WTC11 (cell line): ENCODE measurements at regions not wholly inside any gene's neighbourhood (a gene's known extent, or its start where the extent isn't known, plus 50 kb on each side); places are given as distances from the start of the nearest gene placed in this dataset.

ENCODE experiments used
- CREB1 ChIP-seq: sonication (generic); formaldehyde crosslinking; IDR thresholded peaks from 2 replicates; pipeline ENCODE4 v1.8.0; 2023; ENCODE audit warnings: mild to moderate bottlenecking, missing genetic modification reagents
- ELF4 ChIP-seq: sonication (generic); formaldehyde crosslinking; IDR thresholded peaks from 2 replicates; pipeline ENCODE4 v1.8.1; 2022; ENCODE audit warnings: low read depth, mild to moderate bottlenecking, moderate library complexity, missing genetic modification reagents
- NFE2L1 ChIP-seq: sonication (generic); formaldehyde crosslinking; IDR thresholded peaks from 2 replicates; pipeline ENCODE4 v1.8.1; 2023; ENCODE audit warnings: missing genetic modification reagents
- NFYB ChIP-seq: sonication (generic); formaldehyde crosslinking; conservative IDR thresholded peaks from 2 replicates; pipeline ENCODE4 v1.8.0; 2022; ENCODE audit warnings: low read depth, missing genetic modification reagents
- OVOL2 ChIP-seq: fragments of 250-450 bp; sonication (Bioruptor Pico); IDR thresholded peaks from 2 replicates; pipeline ENCODE4 v1.9.0; 2021; ENCODE audit warnings: mild to moderate bottlenecking, borderline replicate concordance
- SMAD4 ChIP-seq: sonication (generic); formaldehyde crosslinking; IDR thresholded peaks from 2 replicates; pipeline ENCODE4 v1.8.0; 2022; ENCODE audit warnings: mild to moderate bottlenecking, missing genetic modification reagents
- TF ChIP-seq, protein P1 (sequence below): sonication (generic); formaldehyde crosslinking; IDR thresholded peaks from 2 replicates; pipeline ENCODE4 v1.8.0; 2022; ENCODE audit warnings: mild to moderate bottlenecking, missing genetic modification reagents
- TF ChIP-seq, protein P2 (sequence below): fragments of 200-600 bp; IDR thresholded peaks from 2 replicates; pipeline ENCODE4 v1.8.0; 2022; ENCODE audit warnings: antibody characterized with exemption
- TF ChIP-seq, protein P3 (sequence below): sonication (generic); formaldehyde crosslinking; IDR thresholded peaks from 2 replicates; pipeline ENCODE4 v1.8.1; 2023; ENCODE audit warnings: mild to moderate bottlenecking, moderate library complexity, missing genetic modification reagents
- TF ChIP-seq, protein P4 (sequence below): sonication (generic); formaldehyde crosslinking; IDR thresholded peaks from 2 replicates; pipeline ENCODE4 v1.8.0; 2022; ENCODE audit warnings: missing genetic modification reagents
- TF ChIP-seq, protein P5 (sequence below): sonication (generic); formaldehyde crosslinking; IDR thresholded peaks from 2 replicates; pipeline ENCODE4 v1.8.1; 2023; ENCODE audit warnings: mild to moderate bottlenecking, missing genetic modification reagents, moderate library complexity
- TF ChIP-seq, protein P6 (sequence below): sonication (generic); formaldehyde crosslinking; IDR thresholded peaks from 2 replicates; pipeline ENCODE4 v1.8.0; 2022; ENCODE audit warnings: mild to moderate bottlenecking, missing genetic modification reagents
- TF ChIP-seq, protein P7 (sequence below): sonication (generic); formaldehyde crosslinking; IDR thresholded peaks from 2 replicates; pipeline ENCODE4 v1.8.1; 2023; ENCODE audit warnings: mild to moderate bottlenecking, missing genetic modification reagents, borderline replicate concordance

DNA sequence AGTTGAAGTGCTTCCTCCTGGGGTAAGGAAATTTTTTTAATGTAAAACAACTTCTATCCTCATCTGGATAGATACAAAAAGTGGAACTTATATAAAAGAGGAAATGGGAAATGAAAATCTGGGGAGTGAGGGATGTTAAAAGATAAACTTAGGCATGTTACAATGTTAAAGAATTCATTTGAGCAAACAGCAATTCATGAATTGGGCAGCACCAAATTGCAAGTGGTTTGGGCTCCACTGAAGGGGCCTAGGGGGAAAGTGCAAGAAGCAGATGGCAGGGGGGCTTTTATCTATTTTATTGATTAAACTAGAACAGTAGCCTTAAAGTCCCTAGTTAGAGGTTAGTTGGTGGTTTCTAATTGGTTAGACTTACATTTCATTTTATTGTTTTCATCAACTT is 118.1 kb upstream of the NAP1L1 start:
- TF ChIP-seq, protein P1, sequence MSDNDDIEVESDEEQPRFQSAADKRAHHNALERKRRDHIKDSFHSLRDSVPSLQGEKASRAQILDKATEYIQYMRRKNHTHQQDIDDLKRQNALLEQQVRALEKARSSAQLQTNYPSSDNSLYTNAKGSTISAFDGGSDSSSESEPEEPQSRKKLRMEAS (CRISPR knock-in tag), result no peak
- TF ChIP-seq, protein P2, sequence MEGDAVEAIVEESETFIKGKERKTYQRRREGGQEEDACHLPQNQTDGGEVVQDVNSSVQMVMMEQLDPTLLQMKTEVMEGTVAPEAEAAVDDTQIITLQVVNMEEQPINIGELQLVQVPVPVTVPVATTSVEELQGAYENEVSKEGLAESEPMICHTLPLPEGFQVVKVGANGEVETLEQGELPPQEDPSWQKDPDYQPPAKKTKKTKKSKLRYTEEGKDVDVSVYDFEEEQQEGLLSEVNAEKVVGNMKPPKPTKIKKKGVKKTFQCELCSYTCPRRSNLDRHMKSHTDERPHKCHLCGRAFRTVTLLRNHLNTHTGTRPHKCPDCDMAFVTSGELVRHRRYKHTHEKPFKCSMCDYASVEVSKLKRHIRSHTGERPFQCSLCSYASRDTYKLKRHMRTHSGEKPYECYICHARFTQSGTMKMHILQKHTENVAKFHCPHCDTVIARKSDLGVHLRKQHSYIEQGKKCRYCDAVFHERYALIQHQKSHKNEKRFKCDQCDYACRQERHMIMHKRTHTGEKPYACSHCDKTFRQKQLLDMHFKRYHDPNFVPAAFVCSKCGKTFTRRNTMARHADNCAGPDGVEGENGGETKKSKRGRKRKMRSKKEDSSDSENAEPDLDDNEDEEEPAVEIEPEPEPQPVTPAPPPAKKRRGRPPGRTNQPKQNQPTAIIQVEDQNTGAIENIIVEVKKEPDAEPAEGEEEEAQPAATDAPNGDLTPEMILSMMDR, result no peak
- TF ChIP-seq NFE2L1 (CRISPR knock-in tag) (no peak), SMAD4 (CRISPR knock-in tag) (no peak), OVOL2 (CRISPR knock-in tag) (no peak), NFYB (CRISPR knock-in tag) (no peak), CREB1 (CRISPR knock-in tag) (no peak), ELF4 (CRISPR knock-in tag) (no peak)
- TF ChIP-seq, protein P3, sequence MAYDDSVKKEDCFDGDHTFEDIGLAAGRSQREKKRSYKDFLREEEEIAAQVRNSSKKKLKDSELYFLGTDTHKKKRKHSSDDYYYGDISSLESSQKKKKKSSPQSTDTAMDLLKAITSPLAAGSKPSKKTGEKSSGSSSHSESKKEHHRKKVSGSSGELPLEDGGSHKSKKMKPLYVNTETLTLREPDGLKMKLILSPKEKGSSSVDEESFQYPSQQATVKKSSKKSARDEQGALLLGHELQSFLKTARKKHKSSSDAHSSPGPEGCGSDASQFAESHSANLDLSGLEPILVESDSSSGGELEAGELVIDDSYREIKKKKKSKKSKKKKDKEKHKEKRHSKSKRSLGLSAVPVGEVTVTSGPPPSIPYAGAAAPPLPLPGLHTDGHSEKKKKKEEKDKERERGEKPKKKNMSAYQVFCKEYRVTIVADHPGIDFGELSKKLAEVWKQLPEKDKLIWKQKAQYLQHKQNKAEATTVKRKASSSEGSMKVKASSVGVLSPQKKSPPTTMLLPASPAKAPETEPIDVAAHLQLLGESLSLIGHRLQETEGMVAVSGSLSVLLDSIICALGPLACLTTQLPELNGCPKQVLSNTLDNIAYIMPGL (CRISPR knock-in tag), result no peak
- TF ChIP-seq, protein P4, sequence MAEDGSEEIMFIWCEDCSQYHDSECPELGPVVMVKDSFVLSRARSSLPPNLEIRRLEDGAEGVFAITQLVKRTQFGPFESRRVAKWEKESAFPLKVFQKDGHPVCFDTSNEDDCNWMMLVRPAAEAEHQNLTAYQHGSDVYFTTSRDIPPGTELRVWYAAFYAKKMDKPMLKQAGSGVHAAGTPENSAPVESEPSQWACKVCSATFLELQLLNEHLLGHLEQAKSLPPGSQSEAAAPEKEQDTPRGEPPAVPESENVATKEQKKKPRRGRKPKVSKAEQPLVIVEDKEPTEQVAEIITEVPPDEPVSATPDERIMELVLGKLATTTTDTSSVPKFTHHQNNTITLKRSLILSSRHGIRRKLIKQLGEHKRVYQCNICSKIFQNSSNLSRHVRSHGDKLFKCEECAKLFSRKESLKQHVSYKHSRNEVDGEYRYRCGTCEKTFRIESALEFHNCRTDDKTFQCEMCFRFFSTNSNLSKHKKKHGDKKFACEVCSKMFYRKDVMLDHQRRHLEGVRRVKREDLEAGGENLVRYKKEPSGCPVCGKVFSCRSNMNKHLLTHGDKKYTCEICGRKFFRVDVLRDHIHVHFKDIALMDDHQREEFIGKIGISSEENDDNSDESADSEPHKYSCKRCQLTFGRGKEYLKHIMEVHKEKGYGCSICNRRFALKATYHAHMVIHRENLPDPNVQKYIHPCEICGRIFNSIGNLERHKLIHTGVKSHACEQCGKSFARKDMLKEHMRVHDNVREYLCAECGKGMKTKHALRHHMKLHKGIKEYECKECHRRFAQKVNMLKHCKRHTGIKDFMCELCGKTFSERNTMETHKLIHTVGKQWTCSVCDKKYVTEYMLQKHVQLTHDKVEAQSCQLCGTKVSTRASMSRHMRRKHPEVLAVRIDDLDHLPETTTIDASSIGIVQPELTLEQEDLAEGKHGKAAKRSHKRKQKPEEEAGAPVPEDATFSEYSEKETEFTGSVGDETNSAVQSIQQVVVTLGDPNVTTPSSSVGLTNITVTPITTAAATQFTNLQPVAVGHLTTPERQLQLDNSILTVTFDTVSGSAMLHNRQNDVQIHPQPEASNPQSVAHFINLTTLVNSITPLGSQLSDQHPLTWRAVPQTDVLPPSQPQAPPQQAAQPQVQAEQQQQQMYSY (CRISPR knock-in tag), result no peak
- TF ChIP-seq, protein P5, sequence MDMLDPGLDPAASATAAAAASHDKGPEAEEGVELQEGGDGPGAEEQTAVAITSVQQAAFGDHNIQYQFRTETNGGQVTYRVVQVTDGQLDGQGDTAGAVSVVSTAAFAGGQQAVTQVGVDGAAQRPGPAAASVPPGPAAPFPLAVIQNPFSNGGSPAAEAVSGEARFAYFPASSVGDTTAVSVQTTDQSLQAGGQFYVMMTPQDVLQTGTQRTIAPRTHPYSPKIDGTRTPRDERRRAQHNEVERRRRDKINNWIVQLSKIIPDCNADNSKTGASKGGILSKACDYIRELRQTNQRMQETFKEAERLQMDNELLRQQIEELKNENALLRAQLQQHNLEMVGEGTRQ (CRISPR knock-in tag), result no peak
- TF ChIP-seq, protein P6, sequence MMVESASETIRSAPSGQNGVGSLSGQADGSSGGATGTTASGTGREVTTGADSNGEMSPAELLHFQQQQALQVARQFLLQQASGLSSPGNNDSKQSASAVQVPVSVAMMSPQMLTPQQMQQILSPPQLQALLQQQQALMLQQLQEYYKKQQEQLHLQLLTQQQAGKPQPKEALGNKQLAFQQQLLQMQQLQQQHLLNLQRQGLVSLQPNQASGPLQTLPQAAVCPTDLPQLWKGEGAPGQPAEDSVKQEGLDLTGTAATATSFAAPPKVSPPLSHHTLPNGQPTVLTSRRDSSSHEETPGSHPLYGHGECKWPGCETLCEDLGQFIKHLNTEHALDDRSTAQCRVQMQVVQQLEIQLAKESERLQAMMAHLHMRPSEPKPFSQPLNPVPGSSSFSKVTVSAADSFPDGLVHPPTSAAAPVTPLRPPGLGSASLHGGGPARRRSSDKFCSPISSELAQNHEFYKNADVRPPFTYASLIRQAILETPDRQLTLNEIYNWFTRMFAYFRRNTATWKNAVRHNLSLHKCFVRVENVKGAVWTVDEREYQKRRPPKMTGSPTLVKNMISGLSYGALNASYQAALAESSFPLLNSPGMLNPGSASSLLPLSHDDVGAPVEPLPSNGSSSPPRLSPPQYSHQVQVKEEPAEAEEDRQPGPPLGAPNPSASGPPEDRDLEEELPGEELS (CRISPR knock-in tag), result no peak
- TF ChIP-seq, protein P7, sequence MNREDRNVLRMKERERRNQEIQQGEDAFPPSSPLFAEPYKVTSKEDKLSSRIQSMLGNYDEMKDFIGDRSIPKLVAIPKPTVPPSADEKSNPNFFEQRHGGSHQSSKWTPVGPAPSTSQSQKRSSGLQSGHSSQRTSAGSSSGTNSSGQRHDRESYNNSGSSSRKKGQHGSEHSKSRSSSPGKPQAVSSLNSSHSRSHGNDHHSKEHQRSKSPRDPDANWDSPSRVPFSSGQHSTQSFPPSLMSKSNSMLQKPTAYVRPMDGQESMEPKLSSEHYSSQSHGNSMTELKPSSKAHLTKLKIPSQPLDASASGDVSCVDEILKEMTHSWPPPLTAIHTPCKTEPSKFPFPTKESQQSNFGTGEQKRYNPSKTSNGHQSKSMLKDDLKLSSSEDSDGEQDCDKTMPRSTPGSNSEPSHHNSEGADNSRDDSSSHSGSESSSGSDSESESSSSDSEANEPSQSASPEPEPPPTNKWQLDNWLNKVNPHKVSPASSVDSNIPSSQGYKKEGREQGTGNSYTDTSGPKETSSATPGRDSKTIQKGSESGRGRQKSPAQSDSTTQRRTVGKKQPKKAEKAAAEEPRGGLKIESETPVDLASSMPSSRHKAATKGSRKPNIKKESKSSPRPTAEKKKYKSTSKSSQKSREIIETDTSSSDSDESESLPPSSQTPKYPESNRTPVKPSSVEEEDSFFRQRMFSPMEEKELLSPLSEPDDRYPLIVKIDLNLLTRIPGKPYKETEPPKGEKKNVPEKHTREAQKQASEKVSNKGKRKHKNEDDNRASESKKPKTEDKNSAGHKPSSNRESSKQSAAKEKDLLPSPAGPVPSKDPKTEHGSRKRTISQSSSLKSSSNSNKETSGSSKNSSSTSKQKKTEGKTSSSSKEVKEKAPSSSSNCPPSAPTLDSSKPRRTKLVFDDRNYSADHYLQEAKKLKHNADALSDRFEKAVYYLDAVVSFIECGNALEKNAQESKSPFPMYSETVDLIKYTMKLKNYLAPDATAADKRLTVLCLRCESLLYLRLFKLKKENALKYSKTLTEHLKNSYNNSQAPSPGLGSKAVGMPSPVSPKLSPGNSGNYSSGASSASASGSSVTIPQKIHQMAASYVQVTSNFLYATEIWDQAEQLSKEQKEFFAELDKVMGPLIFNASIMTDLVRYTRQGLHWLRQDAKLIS (CRISPR knock-in tag), result no peak
